Upper lobe of left lung (tissue), 4 donors: ENCODE measurements at regions not wholly inside any gene's neighbourhood (a gene's known extent, or its start where the extent isn't known, plus 50 kb on each side); places are given as distances from the start of the nearest gene placed in this dataset.

Experiments used
- EP300 ChIP-seq, 4 donors: sonication (generic); formaldehyde crosslinking; IDR thresholded peaks; one replicate each; pipeline ENCODE4 v1.5.1; 2017; ENCODE audit warnings: antibody characterized with exemption in 4 of 4, control low read depth in 2 of 4
- TF ChIP-seq, protein P1 (sequence below), 6 experiments: fragments of 450-650 bp in 4 of 6; fragments of 200-600 bp in 2 of 6; sonication (generic) in 2 of 6; IDR thresholded peaks; one replicate each; pipeline ENCODE4 v1.5.1; 2016 to 2019; ENCODE audit warnings: antibody characterized with exemption in 6 of 6

- TF ChIP-seq, protein P1, sequence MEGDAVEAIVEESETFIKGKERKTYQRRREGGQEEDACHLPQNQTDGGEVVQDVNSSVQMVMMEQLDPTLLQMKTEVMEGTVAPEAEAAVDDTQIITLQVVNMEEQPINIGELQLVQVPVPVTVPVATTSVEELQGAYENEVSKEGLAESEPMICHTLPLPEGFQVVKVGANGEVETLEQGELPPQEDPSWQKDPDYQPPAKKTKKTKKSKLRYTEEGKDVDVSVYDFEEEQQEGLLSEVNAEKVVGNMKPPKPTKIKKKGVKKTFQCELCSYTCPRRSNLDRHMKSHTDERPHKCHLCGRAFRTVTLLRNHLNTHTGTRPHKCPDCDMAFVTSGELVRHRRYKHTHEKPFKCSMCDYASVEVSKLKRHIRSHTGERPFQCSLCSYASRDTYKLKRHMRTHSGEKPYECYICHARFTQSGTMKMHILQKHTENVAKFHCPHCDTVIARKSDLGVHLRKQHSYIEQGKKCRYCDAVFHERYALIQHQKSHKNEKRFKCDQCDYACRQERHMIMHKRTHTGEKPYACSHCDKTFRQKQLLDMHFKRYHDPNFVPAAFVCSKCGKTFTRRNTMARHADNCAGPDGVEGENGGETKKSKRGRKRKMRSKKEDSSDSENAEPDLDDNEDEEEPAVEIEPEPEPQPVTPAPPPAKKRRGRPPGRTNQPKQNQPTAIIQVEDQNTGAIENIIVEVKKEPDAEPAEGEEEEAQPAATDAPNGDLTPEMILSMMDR (IDR thresholded peaks at IDR 0.05): no peak
- TF ChIP-seq EP300 (IDR thresholded peaks at IDR 0.05): no peak
Measured at GRCh38 chr5:161602736-161603135, 56.2 kb upstream of the GABRB2 start.
